DND-41 (cell line): ENCODE measurements at regions not wholly inside any gene's neighbourhood (a gene's known extent, or its start where the extent isn't known, plus 50 kb on each side); places are given as distances from the start of the nearest gene placed in this dataset.

Experiments used
- ATAC-seq: fragments of 200-7000 bp; cut with Tn5 transposase; 3 replicates; pipeline ENCODE4 v1.9.1; 2021; ENCODE audit warnings: low read depth; ENCODE audit not compliant: insufficient read depth
- DNase-seq: peaks from one replicate; pipeline ENCODE4 v3.0.0-alpha.2; 2020
- H2AFZ ChIP-seq: 2 replicates; pipeline ENCODE4 v1.6.0; 2012; ENCODE audit warnings: low read depth, low read length
- H3K27ac ChIP-seq: 2 replicates; pipeline ENCODE4 v1.5.1; 2012; ENCODE audit warnings: low read length, inconsistent platforms
- H3K27me3 ChIP-seq: fragments of 200-600 bp; sonication (generic); 2 replicates; pipeline ENCODE4 v1.6.0; 2012; ENCODE audit warnings: low read length, mild to moderate bottlenecking, inconsistent platforms; ENCODE audit not compliant: insufficient read depth, poor library complexity
- H3K36me3 ChIP-seq: 2 replicates; pipeline ENCODE4 v1.5.1; 2012; ENCODE audit warnings: low read length, inconsistent platforms; ENCODE audit not compliant: insufficient read depth
- H3K4me1 ChIP-seq: 2 replicates; pipeline ENCODE4 v1.5.1; 2012; ENCODE audit warnings: mild to moderate bottlenecking, low read length; ENCODE audit not compliant: insufficient read depth
- H3K4me2 ChIP-seq: 2 replicates; pipeline ENCODE4 v1.6.0; 2012; ENCODE audit warnings: mild to moderate bottlenecking, moderate library complexity, low read length, inconsistent platforms; ENCODE audit not compliant: insufficient read depth
- H3K4me3 ChIP-seq, 2 experiments: fragments of 200-600 bp in 1 of 2; shearing (Covaris generic) in 1 of 2; 2 replicates each; pipeline ENCODE4 v1.5.1; 2012 to 2016; ENCODE audit warnings: inconsistent platforms in 2 of 2, low read length in 2 of 2, mild to moderate bottlenecking in 2 of 2, low read depth in 1 of 2, moderate library complexity in 1 of 2
- H3K79me2 ChIP-seq: 2 replicates; pipeline ENCODE4 v1.6.0; 2012; ENCODE audit warnings: low read length, inconsistent platforms; ENCODE audit not compliant: insufficient read depth
- H3K9ac ChIP-seq: 2 replicates; pipeline ENCODE4 v1.6.0; 2012; ENCODE audit warnings: low read depth, mild to moderate bottlenecking, inconsistent platforms, low read length, moderate library complexity
- H3K9me3 ChIP-seq: 2 replicates; pipeline ENCODE4 v1.5.1; 2012; ENCODE audit warnings: low read length, moderate library complexity, mild to moderate bottlenecking, inconsistent platforms; ENCODE audit not compliant: insufficient read depth, severe bottlenecking
- H4K20me1 ChIP-seq: 2 replicates; pipeline ENCODE4 v1.6.0; 2012; ENCODE audit warnings: low read length; ENCODE audit not compliant: insufficient read depth
- EZH2 ChIP-seq: IDR thresholded peaks from 3 replicates; pipeline ENCODE4 v1.6.1; 2012; ENCODE audit warnings: borderline replicate concordance, low read depth, mild to moderate bottlenecking, moderate library complexity, low read length, inconsistent platforms; ENCODE audit not compliant: severe bottlenecking
- TF ChIP-seq, protein P1 (sequence below): IDR thresholded peaks from 2 replicates; pipeline ENCODE4 v1.5.1; 2012; ENCODE audit warnings: borderline replicate concordance, low read length, moderate library complexity, mild to moderate bottlenecking; ENCODE audit not compliant: poor library complexity, severe bottlenecking; ENCODE audit errors: extremely low read depth

GRCh38 chr1:232462213-232462612, 167.7 kb downstream of the SIPA1L2 start:
- H3K4me3 ChIP-seq, result no peak overlapping the region
- ATAC-seq (no peak), DNase-seq (no peak)
- no peak for TF ChIP-seq EZH2
- TF ChIP-seq, protein P1, sequence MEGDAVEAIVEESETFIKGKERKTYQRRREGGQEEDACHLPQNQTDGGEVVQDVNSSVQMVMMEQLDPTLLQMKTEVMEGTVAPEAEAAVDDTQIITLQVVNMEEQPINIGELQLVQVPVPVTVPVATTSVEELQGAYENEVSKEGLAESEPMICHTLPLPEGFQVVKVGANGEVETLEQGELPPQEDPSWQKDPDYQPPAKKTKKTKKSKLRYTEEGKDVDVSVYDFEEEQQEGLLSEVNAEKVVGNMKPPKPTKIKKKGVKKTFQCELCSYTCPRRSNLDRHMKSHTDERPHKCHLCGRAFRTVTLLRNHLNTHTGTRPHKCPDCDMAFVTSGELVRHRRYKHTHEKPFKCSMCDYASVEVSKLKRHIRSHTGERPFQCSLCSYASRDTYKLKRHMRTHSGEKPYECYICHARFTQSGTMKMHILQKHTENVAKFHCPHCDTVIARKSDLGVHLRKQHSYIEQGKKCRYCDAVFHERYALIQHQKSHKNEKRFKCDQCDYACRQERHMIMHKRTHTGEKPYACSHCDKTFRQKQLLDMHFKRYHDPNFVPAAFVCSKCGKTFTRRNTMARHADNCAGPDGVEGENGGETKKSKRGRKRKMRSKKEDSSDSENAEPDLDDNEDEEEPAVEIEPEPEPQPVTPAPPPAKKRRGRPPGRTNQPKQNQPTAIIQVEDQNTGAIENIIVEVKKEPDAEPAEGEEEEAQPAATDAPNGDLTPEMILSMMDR, result no peak
- H3K27me3 ChIP-seq, result no peaks in the 10 kb centered on the region
- no peaks in the 10 kb centered on the region for H3K9me3 ChIP-seq
- H3K9ac ChIP-seq, result no peak overlapping the region
- H4K20me1 ChIP-seq, result no peaks in the 10 kb centered on the region
- H2AFZ ChIP-seq, result no peak overlapping the region
- peaks cover 3% of the 10 kb centered on the region for H3K4me1 ChIP-seq
- no peak overlapping the region for H3K27ac ChIP-seq
- no peak overlapping the region for H3K4me2 ChIP-seq
- H3K36me3 ChIP-seq, result peaks cover 43% of the 10 kb centered on the region
- no peaks in the 10 kb centered on the region for H3K79me2 ChIP-seq

DNA sequence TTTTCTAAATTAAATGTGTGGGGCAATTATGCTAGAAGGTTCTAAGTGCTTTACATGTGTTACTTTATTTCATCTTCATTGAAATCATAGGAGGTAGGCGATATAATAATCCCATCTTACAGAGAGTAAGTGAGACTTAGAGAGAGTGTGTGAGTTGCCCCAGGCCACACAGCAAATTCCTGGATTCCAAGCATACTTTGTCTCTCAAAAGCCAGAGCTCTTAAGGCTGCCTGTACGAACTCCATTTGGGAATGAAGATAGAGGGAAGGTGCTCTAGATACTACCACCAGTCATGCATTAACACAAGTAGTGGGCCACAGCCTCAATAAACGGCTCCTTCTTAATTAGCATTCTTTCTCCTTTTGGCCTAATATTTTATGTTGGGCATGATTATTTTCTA, 170.1 kb downstream of the SIPA1L2 start:
- H3K27me3 ChIP-seq, result no peaks in the 10 kb centered on the region
- H3K79me2 ChIP-seq, result no peaks in the 10 kb centered on the region
- DNase-seq (no peak), ATAC-seq (no peak)
- H3K9me3 ChIP-seq, result no peaks in the 10 kb centered on the region
- no peaks in the 10 kb centered on the region for H4K20me1 ChIP-seq
- no peak overlapping the region for H3K4me2 ChIP-seq
- H2AFZ ChIP-seq, result no peak overlapping the region
- H3K9ac ChIP-seq, result no peak overlapping the region
- H3K4me1 ChIP-seq, result no peaks in the 10 kb centered on the region
- no peak overlapping the region for H3K4me3 ChIP-seq
- peaks cover 31% of the 10 kb centered on the region for H3K36me3 ChIP-seq
- TF ChIP-seq, protein P1, result no peak
- no peak for TF ChIP-seq EZH2
- no peak overlapping the region for H3K27ac ChIP-seq

DNA sequence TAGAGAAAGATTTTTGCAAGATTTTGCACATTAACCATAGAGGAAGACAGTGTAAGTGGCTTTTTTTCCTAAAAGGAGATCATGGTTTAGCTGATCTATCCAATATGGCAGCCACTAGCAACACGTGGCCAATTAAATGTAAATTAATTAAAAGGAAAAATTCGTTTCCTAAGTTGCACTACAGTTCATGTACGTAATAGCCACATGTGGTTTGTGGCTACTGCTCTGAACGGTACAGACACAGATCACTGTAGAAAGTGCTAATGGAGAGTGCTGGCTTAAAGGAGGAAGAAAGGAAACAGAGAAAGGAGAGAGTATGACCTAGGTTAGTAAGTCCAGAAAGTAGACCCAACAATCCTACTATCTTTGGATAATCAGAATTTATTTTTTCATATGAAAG, 170.8 kb downstream of the SIPA1L2 start:
- H3K27me3 ChIP-seq, result no peaks in the 10 kb centered on the region
- H3K4me2 ChIP-seq, result no peak overlapping the region
- H3K9ac ChIP-seq, result no peak overlapping the region
- no peaks in the 10 kb centered on the region for H3K79me2 ChIP-seq
- peaks cover 25% of the 10 kb centered on the region for H3K36me3 ChIP-seq
- H2AFZ ChIP-seq, result no peak overlapping the region
- ATAC-seq (peak; percentile 33; the same call in 1 of the 3 replicates), DNase-seq (no peak)
- H3K9me3 ChIP-seq, result no peaks in the 10 kb centered on the region
- H3K27ac ChIP-seq, result no peak overlapping the region
- no peak for TF ChIP-seq EZH2
- TF ChIP-seq, protein P1, result no peak
- no peaks in the 10 kb centered on the region for H3K4me1 ChIP-seq
- H3K4me3 ChIP-seq, result no peak overlapping the region
- H4K20me1 ChIP-seq, result no peaks in the 10 kb centered on the region

GRCh38 chr1:232457595-232457994, 172.3 kb downstream of the SIPA1L2 start:
- Histone ChIP-seq H2AFZ (no peak overlapping the region), H3K4me3 (no peak overlapping the region), H3K27ac (no peak overlapping the region), H3K36me3 (peaks cover 18% of the 10 kb centered on the region), H3K79me2 (no peaks in the 10 kb centered on the region), H3K9me3 (no peaks in the 10 kb centered on the region), H4K20me1 (no peaks in the 10 kb centered on the region), H3K27me3 (no peaks in the 10 kb centered on the region), H3K4me2 (no peak overlapping the region), H3K9ac (no peak overlapping the region), H3K4me1 (peaks cover 2% of the 10 kb centered on the region; the same call in 1 of the 2 replicates)
- TF ChIP-seq EZH2, result no peak
- TF ChIP-seq, protein P1, result no peak
- peak; percentile 29; the same call in 1 of the 3 replicates for ATAC-seq
- no peak for DNase-seq
